ENCODE measurements at regions not wholly inside any gene's neighbourhood (a gene's known extent, or its start where the extent isn't known, plus 50 kb on each side); places are given as distances from the start of the nearest gene placed in this dataset.

GRCh38 chr5:8560776-8561175 lies 691.8 kb downstream of the MTRR start:
- no peaks in the 10 kb centered on the region for H3K9me3 ChIP-seq (replicated peaks; ENCODE audit: control insufficient read depth, insufficient read depth, low read length)
- RAD21 ChIA-PET (ENCODE audit: unreplicated experiment), result no interaction called here
- BruUV-seq (replicated peaks), result no TSS peak
- CTCF ChIA-PET, result interaction anchor here (0.6 kb wide), 1 partner anchor 871 kb away, joined by 3 read pairs; no protein-coding TSS in a partner anchor
- no peaks in the 10 kb centered on the region for H4K20me1 ChIP-seq (ENCODE audit: control insufficient read depth, insufficient read depth)
- H3K27ac ChIP-seq (ENCODE audit: control insufficient read depth, insufficient read depth), result no peak overlapping the region
- in situ Hi-C loops (cut with MboI) (no loop called here), intact Hi-C loops (cut with micrococcal nuclease; ENCODE audit: unreplicated experiment) (no loop called here)
- ATAC-seq (no peak), FAIRE-seq (no peak), DNase-seq (ENCODE audit: low read depth, low spot score) (no peak)
- H3K9ac ChIP-seq (ENCODE audit: control insufficient read depth, insufficient read depth, low read length), result no peak overlapping the region
- SMC1A ChIA-PET (ENCODE audit: uncharacterized antibody, unreplicated experiment), result no interaction called here
- TF ChIP-seq POLR2AphosphoS5 (IDR thresholded peaks at IDR 0.05; ENCODE audit: low read length) (no peak), FOXK2 (IDR thresholded peaks at IDR 0.05) (no peak)
- POLR2A ChIA-PET, result no interaction called here
- no peak overlapping the region for H2AFZ ChIP-seq (ENCODE audit: control insufficient read depth, low read depth, low read length)
- no peak overlapping the region for H3K4me2 ChIP-seq (ENCODE audit: control insufficient read depth, insufficient read depth)
- no peaks in the 10 kb centered on the region for H3K4me1 ChIP-seq (ENCODE audit: control insufficient read depth, insufficient read depth, low read length)
- 0% methylated on average over 2 of the region's 2 CpGs for WGBS (ENCODE audit: insufficient coverage, insufficient replicate concordance, low lambda C conversion rate, missing lambda C conversion rate)
- no peaks in the 10 kb centered on the region for H3K36me3 ChIP-seq (ENCODE audit: control insufficient read depth in 2 of 2, insufficient read depth in 2 of 2, low read length in 1 of 2)
- no peak overlapping the region for H3K4me3 ChIP-seq
- H3K27me3 ChIP-seq (replicated peaks in 1 of 2; ENCODE audit: control insufficient read depth in 2 of 2, insufficient read depth in 2 of 2, low read length in 1 of 2), result no peaks in the 10 kb centered on the region
- H3K79me2 ChIP-seq (ENCODE audit: control insufficient read depth, insufficient read depth, low read length), result no peaks in the 10 kb centered on the region

- H4K20me1 ChIP-seq (ENCODE audit: control insufficient read depth, insufficient read depth), result no peaks in the 10 kb centered on the region
- no peak overlapping the region for H3K27ac ChIP-seq (ENCODE audit: control insufficient read depth, insufficient read depth)
- H3K79me2 ChIP-seq (ENCODE audit: control insufficient read depth, insufficient read depth, low read length), result no peaks in the 10 kb centered on the region
- ChIA-PET POLR2A (no interaction called here), SMC1A (ENCODE audit: uncharacterized antibody, unreplicated experiment) (no interaction called here), CTCF (interaction anchor here (0.6 kb wide), 1 partner anchor 872 kb away, joined by 3 read pairs; no protein-coding TSS in a partner anchor), RAD21 (ENCODE audit: unreplicated experiment) (no interaction called here)
- in situ Hi-C loops (cut with MboI) (no loop called here), intact Hi-C loops (cut with micrococcal nuclease; ENCODE audit: unreplicated experiment) (no loop called here)
- H2AFZ ChIP-seq (ENCODE audit: control insufficient read depth, low read depth, low read length), result no peak overlapping the region
- no peak for FAIRE-seq
- H3K9me3 ChIP-seq (replicated peaks; ENCODE audit: control insufficient read depth, insufficient read depth, low read length), result no peaks in the 10 kb centered on the region
- no peaks in the 10 kb centered on the region for H3K36me3 ChIP-seq (ENCODE audit: control insufficient read depth in 2 of 2, insufficient read depth in 2 of 2, low read length in 1 of 2)
- H3K27me3 ChIP-seq (replicated peaks in 1 of 2; ENCODE audit: control insufficient read depth in 2 of 2, insufficient read depth in 2 of 2, low read length in 1 of 2), result no peaks in the 10 kb centered on the region
- 9% methylated on average over 3 of the region's 3 CpGs for WGBS (ENCODE audit: insufficient coverage, insufficient replicate concordance, low lambda C conversion rate, missing lambda C conversion rate)
- H3K4me1 ChIP-seq (ENCODE audit: control insufficient read depth, insufficient read depth, low read length), result no peaks in the 10 kb centered on the region
- no peak overlapping the region for H3K4me3 ChIP-seq
- no peak overlapping the region for H3K9ac ChIP-seq (ENCODE audit: control insufficient read depth, insufficient read depth, low read length)
- no TSS peak for BruUV-seq (replicated peaks)
- ATAC-seq, result no peak
- no peak overlapping the region for H3K4me2 ChIP-seq (ENCODE audit: control insufficient read depth, insufficient read depth)
- DNase-seq (ENCODE audit: low read depth, low spot score), result no peak
- TF ChIP-seq, protein P1, sequence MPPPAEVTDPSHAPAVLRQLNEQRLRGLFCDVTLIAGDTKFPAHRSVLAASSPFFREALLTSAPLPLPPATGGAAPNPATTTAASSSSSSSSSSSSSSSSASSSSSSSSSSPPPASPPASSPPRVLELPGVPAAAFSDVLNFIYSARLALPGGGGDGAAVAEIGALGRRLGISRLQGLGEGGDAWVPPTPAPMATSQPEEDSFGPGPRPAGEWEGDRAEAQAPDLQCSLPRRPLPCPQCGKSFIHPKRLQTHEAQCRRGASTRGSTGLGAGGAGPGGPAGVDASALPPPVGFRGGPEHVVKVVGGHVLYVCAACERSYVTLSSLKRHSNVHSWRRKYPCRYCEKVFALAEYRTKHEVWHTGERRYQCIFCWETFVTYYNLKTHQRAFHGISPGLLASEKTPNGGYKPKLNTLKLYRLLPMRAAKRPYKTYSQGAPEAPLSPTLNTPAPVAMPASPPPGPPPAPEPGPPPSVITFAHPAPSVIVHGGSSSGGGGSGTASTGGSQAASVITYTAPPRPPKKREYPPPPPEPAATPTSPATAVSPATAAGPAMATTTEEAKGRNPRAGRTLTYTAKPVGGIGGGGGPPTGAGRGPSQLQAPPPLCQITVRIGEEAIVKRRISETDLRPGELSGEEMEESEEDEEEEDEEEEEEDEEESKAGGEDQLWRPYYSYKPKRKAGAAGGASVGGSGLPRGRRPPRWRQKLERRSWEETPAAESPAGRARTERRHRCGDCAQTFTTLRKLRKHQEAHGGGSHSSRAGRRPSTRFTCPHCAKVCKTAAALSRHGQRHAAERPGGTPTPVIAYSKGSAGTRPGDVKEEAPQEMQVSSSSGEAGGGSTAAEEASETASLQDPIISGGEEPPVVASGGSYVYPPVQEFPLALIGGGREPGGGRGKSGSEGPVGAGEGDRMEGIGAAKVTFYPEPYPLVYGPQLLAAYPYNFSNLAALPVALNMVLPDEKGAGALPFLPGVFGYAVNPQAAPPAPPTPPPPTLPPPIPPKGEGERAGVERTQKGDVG (CRISPR knock-in tag; IDR thresholded peaks at IDR 0.05), result no peak
- TF ChIP-seq, protein P2, sequence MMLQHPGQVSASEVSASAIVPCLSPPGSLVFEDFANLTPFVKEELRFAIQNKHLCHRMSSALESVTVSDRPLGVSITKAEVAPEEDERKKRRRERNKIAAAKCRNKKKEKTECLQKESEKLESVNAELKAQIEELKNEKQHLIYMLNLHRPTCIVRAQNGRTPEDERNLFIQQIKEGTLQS (IDR thresholded peaks at IDR 0.05; ENCODE audit: borderline replicate concordance, extremely low read depth, low read depth, low read length), result no peak
- TF ChIP-seq ZNF24 (IDR thresholded peaks at IDR 0.05) (no peak), EED (IDR thresholded peaks at IDR 0.05; ENCODE audit: low read depth) (no peak), POLR2A (IDR thresholded peaks at IDR 0.05; ENCODE audit: low read depth, low read length) (no peak), ZSCAN29 (IDR thresholded peaks at IDR 0.05) (no peak), RELB (IDR thresholded peaks at IDR 0.05; ENCODE audit: low read depth) (no peak), NFXL1 (IDR thresholded peaks at IDR 0.05; ENCODE audit: borderline replicate concordance) (no peak), HCFC1 (IDR thresholded peaks at IDR 0.05; ENCODE audit: low read length) (no peak), BCL3 (IDR thresholded peaks at IDR 0.05; ENCODE audit: borderline replicate concordance, insufficient read depth, low read depth, low read length, poor library complexity, severe bottlenecking) (no peak)
Measured at GRCh38 chr5:8561224-8561840, 692.4 kb downstream of the MTRR start.

Measured in GM12878 (cell line).